ENCODE measurements at regions not wholly inside any gene's neighbourhood (a gene's known extent, or its start where the extent isn't known, plus 50 kb on each side); places are given as distances from the start of the nearest gene placed in this dataset.

DNA sequence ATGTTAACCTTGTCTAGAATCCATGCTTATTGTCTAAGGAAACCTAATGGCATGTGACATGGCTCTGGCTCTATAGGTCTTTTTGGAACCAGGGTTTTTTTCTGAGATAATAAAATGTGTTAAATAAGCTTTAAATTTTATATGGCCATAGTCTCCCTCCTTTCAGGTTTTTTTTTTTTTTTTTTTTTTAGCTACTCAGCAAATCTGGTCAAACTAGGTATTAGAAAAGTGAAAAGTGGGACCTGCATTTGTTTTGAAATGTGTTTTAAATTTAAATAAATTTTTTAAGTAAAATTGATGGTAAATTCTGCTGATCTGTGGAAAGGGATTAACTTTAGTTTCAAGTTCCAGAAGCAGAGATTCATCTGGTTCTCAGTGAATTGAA is 52.1 kb upstream of the NANOGP8 start:
- no peak for TF ChIP-seq POLR2A (IDR thresholded peaks at IDR 0.05)
- no peak for TF ChIP-seq POLR2AphosphoS5 (IDR thresholded peaks at IDR 0.05)
